PC-3 (cell line): ENCODE measurements at regions not wholly inside any gene's neighbourhood (a gene's known extent, or its start where the extent isn't known, plus 50 kb on each side); places are given as distances from the start of the nearest gene placed in this dataset.
"Not testable (repeated sequence)": the region's sequence is repeated elsewhere in the genome, so short reads cannot be mapped to it uniquely, and the experiment has no call there.

Source experiments
- ATAC-seq: fragments of 200-7000 bp; cut with Tn5 transposase; 2 replicates; pipeline ENCODE4 v1.9.1; 2020; ENCODE audit warnings: mild to moderate bottlenecking, moderate library complexity
- BruUV-seq: library from RNA; stranded (reverse); fragments of 400-500 nt; replicated peaks from 2 replicates; lab custom pipeline; 2021; lab: Mats Ljungman, UMichigan
- CTCF ChIA-PET: fragments of 300-600 bp; sonication (Branson Sonifier 250); formaldehyde crosslinking; loops from one replicate; lab custom pipeline; 2022; ENCODE audit warnings: antibody characterized with exemption; lab: Charles Lee
- POLR2A ChIA-PET: fragments of 300-600 bp; sonication (Branson Sonifier 250); formaldehyde crosslinking; loops from one replicate; lab custom pipeline; 2022; ENCODE audit warnings: antibody characterized with exemption; ENCODE audit not compliant: unreplicated experiment; lab: Charles Lee
- DNase-seq: peaks from one replicate; pipeline ENCODE4 v3.0.0-alpha.2; 2015
- H2AFZ ChIP-seq: fragments of 300-600 bp; sonication (generic); 2 replicates; pipeline ENCODE4 v1.6.0; 2016; ENCODE audit warnings: antibody characterized with exemption, low read length
- H3F3A ChIP-seq: fragments of 300-600 bp; sonication (generic); one replicate; pipeline ENCODE4 v1.6.0; 2017; ENCODE audit warnings: antibody characterized with exemption, low read length, control low read depth, mild to moderate bottlenecking; ENCODE audit not compliant: unreplicated experiment
- H3K27ac ChIP-seq: fragments of 300-600 bp; sonication (generic); 2 replicates; pipeline ENCODE4 v1.5.1; 2016; ENCODE audit warnings: mild to moderate bottlenecking, low read length
- H3K27me3 ChIP-seq: fragments of 300-600 bp; sonication (generic); 2 replicates; pipeline ENCODE4 v1.6.1; 2016; ENCODE audit warnings: low read length, mixed read lengths
- H3K36me3 ChIP-seq: fragments of 300-600 bp; sonication (generic); 2 replicates; pipeline ENCODE4 v1.6.1; 2016; ENCODE audit warnings: low read depth, mixed run types, low read length, mixed read lengths
- H3K4me1 ChIP-seq: fragments of 300-600 bp; sonication (generic); 2 replicates; pipeline ENCODE4 v1.5.1; 2016; ENCODE audit warnings: low read length; ENCODE audit not compliant: insufficient read depth
- H3K4me2 ChIP-seq: fragments of 300-600 bp; sonication (generic); 2 replicates; pipeline ENCODE4 v1.6.0; 2016; ENCODE audit warnings: low read length
- H3K4me3 ChIP-seq: fragments of 300-600 bp; sonication (generic); 2 replicates; pipeline ENCODE4 v1.5.1; 2016; ENCODE audit warnings: mild to moderate bottlenecking, low read length, mixed read lengths
- H3K79me2 ChIP-seq: fragments of 300-600 bp; sonication (generic); 2 replicates; pipeline ENCODE4 v1.6.1; 2017; ENCODE audit warnings: low read length, mixed read lengths
- H3K9ac ChIP-seq: fragments of 300-600 bp; sonication (generic); 2 replicates; pipeline ENCODE4 v1.6.0; 2016; ENCODE audit warnings: mild to moderate bottlenecking, low read length
- H3K9me2 ChIP-seq: fragments of 300-600 bp; sonication (generic); replicated peaks from 2 replicates; pipeline ENCODE4 v1.6.1; 2016; ENCODE audit warnings: mixed run types, low read length, mixed read lengths
- H3K9me3 ChIP-seq: fragments of 300-600 bp; sonication (generic); 2 replicates; pipeline ENCODE4 v1.6.1; 2016; ENCODE audit warnings: low read length, mixed read lengths
- H4K20me1 ChIP-seq: fragments of 300-600 bp; sonication (generic); 2 replicates; pipeline ENCODE4 v1.6.1; 2016; ENCODE audit warnings: low read length, mixed read lengths
- EZH2 ChIP-seq: fragments of 300-600 bp; sonication (generic); IDR thresholded peaks from one replicate; pipeline ENCODE4 v1.6.1; 2017; ENCODE audit warnings: antibody characterized with exemption, mild to moderate bottlenecking, low read length; ENCODE audit not compliant: unreplicated experiment
- EZH2phosphoT487 ChIP-seq: fragments of 300-600 bp; sonication (generic); IDR thresholded peaks from 2 replicates; pipeline ENCODE4 v1.6.1; 2018; ENCODE audit warnings: mild to moderate bottlenecking, antibody characterized with exemption, low read length, borderline replicate concordance
- intact Hi-C: fragments of 100-400 bp; cut with micrococcal nuclease; formaldehyde crosslinking; loops from 2 replicates; pipeline ENCODE4 v1.9.0; 2023
- TF ChIP-seq, protein P1 (sequence below): fragments of 300-600 bp; sonication (generic); conservative IDR thresholded peaks from 2 replicates; pipeline ENCODE4 v1.5.1; 2017; ENCODE audit warnings: antibody characterized with exemption, low read depth, mild to moderate bottlenecking, low read length

DNA sequence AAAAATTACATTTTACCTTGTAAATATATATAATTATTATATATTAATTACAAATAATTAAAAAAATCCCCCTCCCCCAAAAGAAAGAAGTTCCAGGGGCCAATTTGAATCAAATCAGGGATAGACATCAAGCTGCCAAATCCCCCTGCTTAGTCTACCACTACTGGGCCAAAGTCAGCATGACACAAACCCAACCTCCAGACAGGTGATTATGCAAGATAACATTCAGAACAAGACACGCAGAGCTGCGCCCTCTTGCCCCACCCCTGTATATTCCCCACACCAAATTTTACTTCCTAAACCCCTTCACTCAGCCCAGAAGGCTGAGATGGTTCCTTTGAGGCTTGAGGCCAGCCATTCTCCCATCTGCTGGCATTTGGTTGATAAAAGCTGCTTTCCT lies 2059.1 kb upstream of the CDH6 start:
- no peaks in the 10 kb centered on the region for H4K20me1 ChIP-seq
- no peaks in the 10 kb centered on the region for H3F3A ChIP-seq
- H3K4me1 ChIP-seq = no peaks in the 10 kb centered on the region
- TF ChIP-seq, protein P1, sequence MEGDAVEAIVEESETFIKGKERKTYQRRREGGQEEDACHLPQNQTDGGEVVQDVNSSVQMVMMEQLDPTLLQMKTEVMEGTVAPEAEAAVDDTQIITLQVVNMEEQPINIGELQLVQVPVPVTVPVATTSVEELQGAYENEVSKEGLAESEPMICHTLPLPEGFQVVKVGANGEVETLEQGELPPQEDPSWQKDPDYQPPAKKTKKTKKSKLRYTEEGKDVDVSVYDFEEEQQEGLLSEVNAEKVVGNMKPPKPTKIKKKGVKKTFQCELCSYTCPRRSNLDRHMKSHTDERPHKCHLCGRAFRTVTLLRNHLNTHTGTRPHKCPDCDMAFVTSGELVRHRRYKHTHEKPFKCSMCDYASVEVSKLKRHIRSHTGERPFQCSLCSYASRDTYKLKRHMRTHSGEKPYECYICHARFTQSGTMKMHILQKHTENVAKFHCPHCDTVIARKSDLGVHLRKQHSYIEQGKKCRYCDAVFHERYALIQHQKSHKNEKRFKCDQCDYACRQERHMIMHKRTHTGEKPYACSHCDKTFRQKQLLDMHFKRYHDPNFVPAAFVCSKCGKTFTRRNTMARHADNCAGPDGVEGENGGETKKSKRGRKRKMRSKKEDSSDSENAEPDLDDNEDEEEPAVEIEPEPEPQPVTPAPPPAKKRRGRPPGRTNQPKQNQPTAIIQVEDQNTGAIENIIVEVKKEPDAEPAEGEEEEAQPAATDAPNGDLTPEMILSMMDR = no peak
- TF ChIP-seq EZH2phosphoT487 = no peak
- no peak for TF ChIP-seq EZH2
- H3K9ac ChIP-seq = no peak overlapping the region
- no TSS peak for BruUV-seq
- no peaks in the 10 kb centered on the region for H3K9me3 ChIP-seq
- no peaks in the 10 kb centered on the region for H3K9me2 ChIP-seq
- ATAC-seq = no peak
- H3K79me2 ChIP-seq = no peaks in the 10 kb centered on the region
- ChIA-PET CTCF (no interaction called here), POLR2A (no interaction called here)
- intact Hi-C loops = no loop called here
- no peak for DNase-seq
- H3K4me2 ChIP-seq = no peak overlapping the region
- H3K27ac ChIP-seq = no peak overlapping the region
- H3K27me3 ChIP-seq = no peaks in the 10 kb centered on the region
- H2AFZ ChIP-seq = no peak overlapping the region
- H3K4me3 ChIP-seq = no peak overlapping the region
- no peaks in the 10 kb centered on the region for H3K36me3 ChIP-seq

DNA sequence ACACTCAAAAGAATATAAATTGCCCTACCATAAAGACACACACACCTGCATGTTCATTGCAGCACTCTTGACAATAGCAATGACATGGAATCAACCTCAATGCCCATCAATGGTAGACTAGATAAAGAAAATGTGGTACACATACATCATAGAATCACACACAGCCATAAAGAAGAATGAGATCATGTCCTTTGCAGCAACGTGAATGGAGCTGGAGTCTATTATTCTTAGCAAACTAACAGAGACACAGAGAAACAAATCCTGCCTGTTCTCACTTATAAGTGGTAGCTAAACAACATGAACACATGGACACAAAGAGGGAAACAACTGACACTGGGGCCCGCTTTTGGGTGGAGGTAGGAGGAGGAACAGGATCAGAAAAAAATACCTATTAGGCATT lies 2062.2 kb upstream of the CDH6 start:
- ChIA-PET POLR2A (no interaction called here), CTCF (no interaction called here)
- intact Hi-C loops = no loop called here
- Histone ChIP-seq H3K27me3 (no peaks in the 10 kb centered on the region), H3K36me3 (no peaks in the 10 kb centered on the region), H3F3A (no peaks in the 10 kb centered on the region), H3K4me3 (no peak overlapping the region), H3K9me2 (no peaks in the 10 kb centered on the region), H3K9ac (no peak overlapping the region), H4K20me1 (no peaks in the 10 kb centered on the region), H3K4me2 (no peak overlapping the region), H3K4me1 (no peaks in the 10 kb centered on the region), H3K9me3 (no peaks in the 10 kb centered on the region), H3K27ac (no peak overlapping the region), H2AFZ (no peak overlapping the region), H3K79me2 (no peaks in the 10 kb centered on the region)
- no TSS peak for BruUV-seq
- no peak for DNase-seq
- TF ChIP-seq EZH2 (no peak), EZH2phosphoT487 (no peak)
- TF ChIP-seq, protein P1 = no peak
- ATAC-seq = no peak

DNA sequence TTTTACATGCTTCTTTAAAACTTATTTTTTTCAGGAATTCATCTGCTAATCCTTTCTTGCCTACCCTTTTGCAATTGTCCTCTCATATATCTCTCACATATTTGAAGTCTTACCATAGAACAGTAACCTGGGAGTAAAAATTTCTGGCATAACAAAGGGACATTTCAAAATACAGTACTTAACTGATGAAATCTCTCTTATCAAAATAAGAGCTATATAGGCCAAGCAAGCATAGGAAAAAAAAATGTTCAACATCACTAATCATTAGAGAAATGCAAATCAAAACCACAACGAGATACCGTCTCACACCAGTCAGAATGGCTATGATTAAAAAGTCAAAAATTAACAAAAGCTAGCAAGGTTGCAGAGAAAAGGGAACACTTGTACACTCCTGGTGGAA lies 2062.7 kb upstream of the CDH6 start:
- CTCF ChIA-PET = no interaction called here
- Histone ChIP-seq H3K27me3 (no peaks in the 10 kb centered on the region), H3K27ac (no peak overlapping the region), H3K4me2 (no peak overlapping the region), H3F3A (no peaks in the 10 kb centered on the region), H3K36me3 (no peaks in the 10 kb centered on the region), H3K79me2 (no peaks in the 10 kb centered on the region), H3K4me3 (no peak overlapping the region), H2AFZ (no peak overlapping the region), H4K20me1 (no peaks in the 10 kb centered on the region), H3K9me3 (no peaks in the 10 kb centered on the region), H3K9ac (no peak overlapping the region), H3K4me1 (no peaks in the 10 kb centered on the region), H3K9me2 (no peaks in the 10 kb centered on the region)
- POLR2A ChIA-PET = no interaction called here
- intact Hi-C loops = no loop called here
- DNase-seq (no peak), ATAC-seq (no peak)
- TF ChIP-seq, protein P1 = no peak
- TF ChIP-seq EZH2phosphoT487 (no peak), EZH2 (no peak)
- no TSS peak for BruUV-seq

DNA sequence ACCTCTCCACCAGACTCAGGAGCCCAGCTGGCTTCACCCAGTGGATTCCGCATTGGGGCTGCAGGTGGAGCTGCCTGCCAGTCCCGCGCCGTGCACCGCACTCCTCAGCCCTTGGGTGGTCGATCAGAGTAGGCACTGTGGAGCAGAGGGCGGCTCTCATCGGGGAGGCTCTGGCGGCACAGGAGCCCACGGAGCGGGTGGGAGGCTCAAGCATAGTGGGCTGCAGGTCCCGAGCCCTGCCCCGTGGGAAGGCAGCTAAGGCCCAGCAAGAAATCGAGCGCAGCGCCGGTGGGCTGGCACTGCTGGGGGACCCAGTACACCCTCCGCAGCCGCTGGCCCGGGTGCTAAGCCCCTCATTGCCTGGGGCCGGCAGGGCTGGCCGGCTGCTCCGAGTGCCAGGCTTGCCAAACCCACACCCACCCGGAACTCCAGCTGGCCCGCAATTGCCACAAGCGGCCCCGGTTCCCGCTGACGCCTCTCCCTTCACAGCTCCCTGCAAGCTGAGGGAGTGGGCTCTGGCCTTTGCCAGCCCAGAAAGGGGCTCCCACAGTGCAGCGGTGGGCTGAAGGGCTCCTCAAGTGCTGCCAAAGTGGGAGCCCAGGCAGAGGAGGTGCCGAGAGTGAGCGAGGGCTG lies 2065.8 kb upstream of the CDH6 start:
- H3K27me3 ChIP-seq, H3K9me3 ChIP-seq, H3K9ac ChIP-seq, POLR2A ChIA-PET, H3K36me3 ChIP-seq, H2AFZ ChIP-seq, H3K4me1 ChIP-seq, H3K27ac ChIP-seq, H3K9me2 ChIP-seq, H3K79me2 ChIP-seq, H3K4me3 ChIP-seq, BruUV-seq, H4K20me1 ChIP-seq, ATAC-seq, H3K4me2 ChIP-seq, intact Hi-C loops, CTCF ChIA-PET, H3F3A ChIP-seq, DNase-seq: not testable (repeated sequence)

DNA sequence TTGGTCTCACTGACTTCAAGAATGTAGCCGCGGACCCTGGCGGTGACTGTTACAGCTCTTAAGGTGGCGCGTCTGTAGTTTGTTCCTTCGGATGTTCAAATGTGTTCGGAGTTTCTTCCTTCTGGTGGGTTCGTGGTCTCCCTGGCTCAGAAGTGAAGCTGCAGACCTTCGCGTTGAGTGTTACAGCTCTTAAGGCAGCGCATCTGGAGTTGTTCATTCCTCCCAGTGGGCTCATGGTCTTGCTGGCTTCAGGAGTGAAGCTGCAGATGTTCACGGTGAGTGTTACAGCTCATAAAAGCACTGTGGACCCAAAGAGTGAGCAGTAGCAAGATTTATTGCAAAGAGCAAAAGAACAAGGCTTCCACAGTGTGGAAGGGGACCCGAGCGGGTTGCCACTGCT lies 2067.0 kb upstream of the CDH6 start:
- BruUV-seq, CTCF ChIA-PET, H3F3A ChIP-seq: not testable (repeated sequence)

More for the DNA sequence above, 2067.0 kb upstream of the CDH6 start:
- DNase-seq, H3K4me2 ChIP-seq, H2AFZ ChIP-seq, H3K27me3 ChIP-seq, H3K9ac ChIP-seq, H4K20me1 ChIP-seq, H3K27ac ChIP-seq, intact Hi-C loops, H3K36me3 ChIP-seq, H3K9me2 ChIP-seq, H3K79me2 ChIP-seq, H3K4me1 ChIP-seq, H3K9me3 ChIP-seq, ATAC-seq, POLR2A ChIA-PET, H3K4me3 ChIP-seq: not testable (repeated sequence)
